IMR-90 (cell line): ENCODE measurements at regions not wholly inside any gene's neighbourhood (a gene's known extent, or its start where the extent isn't known, plus 50 kb on each side); places are given as distances from the start of the nearest gene placed in this dataset.

Experiments used
- ATAC-seq: fragments of 200-7000 bp; cut with Tn5 transposase; 2 replicates; pipeline ENCODE4 v1.9.1; 2020; ENCODE audit warnings: low read depth, mild to moderate bottlenecking, moderate library complexity
- BruUV-seq: library from RNA; stranded (reverse); fragments of 400-500 nt; replicated peaks from 2 replicates; lab custom pipeline; 2021; lab: Mats Ljungman, UMichigan
- CTCF ChIA-PET: fragments of 300-600 bp; formaldehyde crosslinking; extraction: SDS; loops from one replicate; lab custom pipeline; 2021; ENCODE audit warnings: antibody characterized with exemption; lab: Yijun Ruan, JAX
- POLR2A ChIA-PET: fragments of 300-600 bp; sonication (Branson Sonifier 250); formaldehyde crosslinking; loops from one replicate; lab custom pipeline; 2022; ENCODE audit warnings: antibody characterized with exemption; ENCODE audit not compliant: unreplicated experiment; lab: Charles Lee
- DNase-seq: peaks from one replicate; pipeline ENCODE4 v3.0.0; 2013
- H2AFZ ChIP-seq: replicated peaks from 2 replicates; pipeline ENCODE3; 2013; ENCODE audit warnings: low read length, mild to moderate bottlenecking; ENCODE audit not compliant: poor library complexity
- H2AK5ac ChIP-seq: 2 replicates; pipeline ENCODE4 v1.6.1; 2013; ENCODE audit warnings: low read depth, low read length, inconsistent platforms
- H2AK9ac ChIP-seq: replicated peaks from 2 replicates; pipeline ENCODE3; 2013; ENCODE audit warnings: mild to moderate bottlenecking, low read depth, low read length, moderate library complexity; ENCODE audit not compliant: poor library complexity
- H2BK120ac ChIP-seq: 2 replicates; pipeline ENCODE4 v1.6.1; 2013; ENCODE audit warnings: low read depth, low read length, inconsistent platforms
- H2BK15ac ChIP-seq: 3 replicates; pipeline ENCODE4 v1.6.1; 2013; ENCODE audit warnings: low read depth, low read length, inconsistent platforms
- H2BK20ac ChIP-seq: 2 replicates; pipeline ENCODE4 v1.6.1; 2013; ENCODE audit warnings: low read depth, mild to moderate bottlenecking, inconsistent platforms, low read length, moderate library complexity
- H2BK5ac ChIP-seq: 2 replicates; pipeline ENCODE4 v1.6.1; 2013; ENCODE audit warnings: mild to moderate bottlenecking, low read depth, low read length, inconsistent platforms; ENCODE audit not compliant: poor library complexity, severe bottlenecking
- H3K14ac ChIP-seq: replicated peaks from 2 replicates; pipeline ENCODE4 v1.6.1; 2013; ENCODE audit warnings: low read depth, low read length, inconsistent platforms
- H3K18ac ChIP-seq: 2 replicates; pipeline ENCODE4 v1.6.1; 2013; ENCODE audit warnings: low read depth, low read length, control low read depth
- H3K23ac ChIP-seq: 2 replicates; pipeline ENCODE4 v1.6.1; 2013; ENCODE audit warnings: low read depth, low read length, inconsistent platforms
- H3K27ac ChIP-seq: 2 replicates; pipeline ENCODE4 v1.5.1; 2013; ENCODE audit warnings: mild to moderate bottlenecking, control low read depth, low read length; ENCODE audit not compliant: insufficient read depth
- H3K27me3 ChIP-seq: 2 replicates; pipeline ENCODE4 v1.6.1; 2013; ENCODE audit warnings: low read length; ENCODE audit not compliant: control insufficient read depth, insufficient read depth
- H3K36me3 ChIP-seq: 2 replicates; pipeline ENCODE4 v1.6.1; 2013; ENCODE audit warnings: low read length, mixed read lengths; ENCODE audit not compliant: control insufficient read depth, insufficient read depth
- H3K4ac ChIP-seq: 2 replicates; pipeline ENCODE4 v1.6.1; 2013; ENCODE audit warnings: low read depth, low read length, inconsistent platforms
- H3K4me1 ChIP-seq: 2 replicates; pipeline ENCODE4 v1.6.1; 2013; ENCODE audit warnings: low read length, mixed read lengths; ENCODE audit not compliant: control insufficient read depth, insufficient read depth
- H3K4me2 ChIP-seq: 2 replicates; pipeline ENCODE4 v1.6.1; 2013; ENCODE audit warnings: low read depth, mild to moderate bottlenecking, control low read depth, low read length, moderate library complexity
- H3K4me3 ChIP-seq: 2 replicates; pipeline ENCODE4 v1.5.1; 2013; ENCODE audit warnings: low read depth, mild to moderate bottlenecking, control low read depth, low read length, moderate library complexity; ENCODE audit not compliant: insufficient read depth
- H3K56ac ChIP-seq: 2 replicates; pipeline ENCODE4 v1.6.1; 2013; ENCODE audit warnings: low read length, inconsistent platforms; ENCODE audit not compliant: insufficient read depth; ENCODE audit errors: extremely low read depth
- H3K79me1 ChIP-seq, 2 experiments: 2 replicates each; pipeline ENCODE4 v1.6.1; 2013; ENCODE audit warnings: low read length in 2 of 2, inconsistent platforms in 1 of 2, low read depth in 1 of 2
- H3K9ac ChIP-seq: 2 replicates; pipeline ENCODE4 v1.6.1; 2013; ENCODE audit warnings: low read depth, low read length, control low read depth
- H3K9me1 ChIP-seq: 2 replicates; pipeline ENCODE4 v1.6.1; 2013; ENCODE audit warnings: low read length, inconsistent platforms; ENCODE audit not compliant: insufficient read depth
- H3K9me3 ChIP-seq: 2 replicates; pipeline ENCODE4 v1.6.1; 2013; ENCODE audit warnings: low read length; ENCODE audit not compliant: control insufficient read depth, insufficient read depth
- H4K20me1 ChIP-seq: 2 replicates; pipeline ENCODE4 v1.6.1; 2013; ENCODE audit warnings: low read length, inconsistent platforms; ENCODE audit not compliant: insufficient read depth
- H4K5ac ChIP-seq: 2 replicates; pipeline ENCODE4 v1.6.1; 2013; ENCODE audit warnings: mild to moderate bottlenecking, low read depth, low read length, control low read depth
- H4K8ac ChIP-seq, 2 experiments: 2 replicates each; pipeline ENCODE4 v1.6.1; 2013; ENCODE audit warnings: low read depth in 2 of 2, low read length in 2 of 2, control low read depth in 1 of 2, inconsistent platforms in 1 of 2
- H4K91ac ChIP-seq: 2 replicates; pipeline ENCODE4 v1.6.1; 2013; ENCODE audit warnings: low read depth, low read length, inconsistent platforms; ENCODE audit not compliant: insufficient read depth
- BHLHE40 ChIP-seq: fragments of 150-350 bp; IDR thresholded peaks from 2 replicates; pipeline ENCODE4 v1.6.1; 2016; ENCODE audit warnings: mild to moderate bottlenecking, low read depth, low read length
- CEBPB ChIP-seq: IDR thresholded peaks from 2 replicates; pipeline ENCODE4 v1.6.1; 2012; ENCODE audit warnings: low read depth, low read length, improper control_type of control experiment
- CHD1 ChIP-seq: IDR thresholded peaks from 2 replicates; pipeline ENCODE4 v1.6.1; 2012; ENCODE audit warnings: low read depth, low read length, improper control_type of control experiment
- ELK1 ChIP-seq: fragments of 150-350 bp; IDR thresholded peaks from 2 replicates; pipeline ENCODE4 v1.6.1; 2016; ENCODE audit warnings: low read depth, mild to moderate bottlenecking, low read length, moderate library complexity, borderline replicate concordance
- FOS ChIP-seq: fragments of 150-350 bp; IDR thresholded peaks from 2 replicates; pipeline ENCODE4 v1.6.1; 2016; ENCODE audit warnings: low read depth, low read length
- MAFK ChIP-seq: IDR thresholded peaks from 2 replicates; pipeline ENCODE4 v1.6.1; 2012; ENCODE audit warnings: low read depth, low read length, improper control_type of control experiment
- MAZ ChIP-seq: IDR thresholded peaks from 2 replicates; pipeline ENCODE4 v1.6.1; 2012; ENCODE audit warnings: low read depth, mild to moderate bottlenecking, low read length, improper control_type of control experiment, moderate library complexity, borderline replicate concordance
- MXI1 ChIP-seq: IDR thresholded peaks from 2 replicates; pipeline ENCODE4 v1.6.1; 2012; ENCODE audit warnings: low read depth, mild to moderate bottlenecking, low read length, moderate library complexity, borderline replicate concordance
- NFE2L2 ChIP-seq: fragments of 150-350 bp; IDR thresholded peaks from 2 replicates; pipeline ENCODE4 v1.6.1; 2016; ENCODE audit warnings: low read depth, mild to moderate bottlenecking, low read length
- POLR2A ChIP-seq: IDR thresholded peaks from 2 replicates; pipeline ENCODE4 v1.6.1; 2012; ENCODE audit warnings: mild to moderate bottlenecking, low read depth, low read length
- RAD21 ChIP-seq: IDR thresholded peaks from 2 replicates; pipeline ENCODE4 v1.6.1; 2012; ENCODE audit warnings: low read length, improper control_type of control experiment
- RCOR1 ChIP-seq: IDR thresholded peaks from 2 replicates; pipeline ENCODE4 v1.6.1; 2012; ENCODE audit warnings: mild to moderate bottlenecking, low read length, improper control_type of control experiment; ENCODE audit not compliant: insufficient replicate concordance
- RFX5 ChIP-seq: IDR thresholded peaks from 2 replicates; pipeline ENCODE4 v1.8.0; 2012; ENCODE audit warnings: low read depth, mild to moderate bottlenecking, low read length, moderate library complexity
- SMC3 ChIP-seq: fragments of 150-350 bp; IDR thresholded peaks from 2 replicates; pipeline ENCODE4 v1.6.1; 2016; ENCODE audit warnings: low read depth, mild to moderate bottlenecking, antibody characterized with exemption, low read length, moderate library complexity
- USF2 ChIP-seq: fragments of 150-350 bp; IDR thresholded peaks from 2 replicates; pipeline ENCODE4 v1.6.1; 2017; ENCODE audit warnings: mild to moderate bottlenecking, antibody characterized with exemption, low read length, low read depth
- dilution Hi-C: fragments of 300-500 bp; cut with HindIII; formaldehyde crosslinking; loops from one replicate; pipeline ENCODE4 v1.14.3; 2018; ENCODE audit warnings: low sequenced_read_pairs; ENCODE audit not compliant: unreplicated experiment
- in situ Hi-C: fragments of 300-500 bp; cut with MboI; formaldehyde crosslinking; loops from 3 replicates; pipeline ENCODE4 v1.14.3; 2019; ENCODE audit warnings: low sequenced_read_pairs, inconsistent platforms, mixed read lengths
- intact Hi-C: fragments of 100-400 bp; cut with micrococcal nuclease; formaldehyde crosslinking; loops from 2 replicates; pipeline ENCODE4 v1.10.0; 2022
- TF ChIP-seq, protein P1 (sequence below): conservative IDR thresholded peaks from 2 replicates; pipeline ENCODE4 v1.5.1; 2012; ENCODE audit warnings: mild to moderate bottlenecking, low read depth, low read length, improper control_type of control experiment

DNA sequence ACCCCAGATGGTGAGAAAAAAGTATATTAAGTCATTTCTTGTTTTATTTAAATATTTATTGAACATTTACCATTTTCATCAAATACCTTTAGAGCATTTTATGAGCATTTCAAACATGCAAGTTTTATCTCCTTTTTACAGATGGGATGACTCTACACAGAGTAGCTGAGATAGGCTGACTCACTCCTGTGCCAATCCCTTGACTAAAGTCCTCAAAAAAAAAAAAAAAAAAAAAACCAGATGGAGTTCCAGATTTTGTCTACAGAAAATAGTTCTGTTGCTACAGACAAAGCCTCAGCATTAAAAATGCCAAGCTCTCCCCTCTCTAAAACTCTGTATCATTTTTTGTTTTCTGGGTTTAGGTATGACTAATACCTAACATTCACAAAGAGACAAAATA, 303.0 kb upstream of the PLD5 start:
- no peak overlapping the region for H2BK15ac ChIP-seq
- H4K91ac ChIP-seq = no peak overlapping the region
- H3K79me1 ChIP-seq = no peaks in the 10 kb centered on the region
- H2BK5ac ChIP-seq = no peak overlapping the region
- no peak overlapping the region for H3K14ac ChIP-seq
- H4K5ac ChIP-seq = no peak overlapping the region
- H4K8ac ChIP-seq = no peak overlapping the region
- in situ Hi-C loops (no loop called here), intact Hi-C loops (no loop called here), dilution Hi-C loops (no loop called here)
- no peak overlapping the region for H3K4me3 ChIP-seq
- H2AK5ac ChIP-seq = no peak overlapping the region
- H3K4me2 ChIP-seq = no peak overlapping the region
- H3K4ac ChIP-seq = no peak overlapping the region
- no peak overlapping the region for H2AFZ ChIP-seq
- BruUV-seq = no TSS peak
- no peak overlapping the region for H2BK120ac ChIP-seq
- no peak for TF ChIP-seq MAZ
- no peak for TF ChIP-seq MAFK
- TF ChIP-seq FOS = no peak
- no peak for TF ChIP-seq CHD1
- no peak for TF ChIP-seq BHLHE40
- TF ChIP-seq POLR2A = no peak
- TF ChIP-seq CEBPB = no peak
- TF ChIP-seq MXI1 = no peak
- no peak for TF ChIP-seq RCOR1
- TF ChIP-seq SMC3 = no peak
- no peak for TF ChIP-seq RAD21
- no peak for TF ChIP-seq RFX5
- no peak for TF ChIP-seq NFE2L2
- TF ChIP-seq, protein P1, sequence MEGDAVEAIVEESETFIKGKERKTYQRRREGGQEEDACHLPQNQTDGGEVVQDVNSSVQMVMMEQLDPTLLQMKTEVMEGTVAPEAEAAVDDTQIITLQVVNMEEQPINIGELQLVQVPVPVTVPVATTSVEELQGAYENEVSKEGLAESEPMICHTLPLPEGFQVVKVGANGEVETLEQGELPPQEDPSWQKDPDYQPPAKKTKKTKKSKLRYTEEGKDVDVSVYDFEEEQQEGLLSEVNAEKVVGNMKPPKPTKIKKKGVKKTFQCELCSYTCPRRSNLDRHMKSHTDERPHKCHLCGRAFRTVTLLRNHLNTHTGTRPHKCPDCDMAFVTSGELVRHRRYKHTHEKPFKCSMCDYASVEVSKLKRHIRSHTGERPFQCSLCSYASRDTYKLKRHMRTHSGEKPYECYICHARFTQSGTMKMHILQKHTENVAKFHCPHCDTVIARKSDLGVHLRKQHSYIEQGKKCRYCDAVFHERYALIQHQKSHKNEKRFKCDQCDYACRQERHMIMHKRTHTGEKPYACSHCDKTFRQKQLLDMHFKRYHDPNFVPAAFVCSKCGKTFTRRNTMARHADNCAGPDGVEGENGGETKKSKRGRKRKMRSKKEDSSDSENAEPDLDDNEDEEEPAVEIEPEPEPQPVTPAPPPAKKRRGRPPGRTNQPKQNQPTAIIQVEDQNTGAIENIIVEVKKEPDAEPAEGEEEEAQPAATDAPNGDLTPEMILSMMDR = no peak
- no peak for TF ChIP-seq ELK1
- no peak for TF ChIP-seq USF2
- no peak overlapping the region for H3K23ac ChIP-seq
- H4K20me1 ChIP-seq = no peaks in the 10 kb centered on the region
- ATAC-seq (no peak), DNase-seq (no peak)
- H3K18ac ChIP-seq = no peak overlapping the region
- no peaks in the 10 kb centered on the region for H3K27me3 ChIP-seq
- no peak overlapping the region for H3K56ac ChIP-seq
- H3K27ac ChIP-seq = no peak overlapping the region
- no peaks in the 10 kb centered on the region for H3K9me1 ChIP-seq
- H2BK20ac ChIP-seq = no peak overlapping the region
- H3K36me3 ChIP-seq = no peaks in the 10 kb centered on the region
- CTCF ChIA-PET = interaction anchor here (0.6 kb wide), 1 partner anchor 1962 kb away, joined by 6 read pairs; no protein-coding TSS in a partner anchor
- no peak overlapping the region for H3K9ac ChIP-seq
- POLR2A ChIA-PET = no interaction called here
- H3K9me3 ChIP-seq = peaks cover 7% of the 10 kb centered on the region
- H3K4me1 ChIP-seq = no peaks in the 10 kb centered on the region
- no peak overlapping the region for H2AK9ac ChIP-seq
